Body of pancreas (tissue), 4 donors: ENCODE measurements at regions not wholly inside any gene's neighbourhood (a gene's known extent, or its start where the extent isn't known, plus 50 kb on each side); places are given as distances from the start of the nearest gene placed in this dataset.

Source experiments
- ATAC-seq: fragments of 150-250 bp; one replicate; pipeline ENCODE4 v1.9.1; 2016
- DNase-seq, 4 donors: peaks; one replicate each; pipeline ENCODE4 v3.0.0-alpha.2; 2019
- H3K27ac ChIP-seq, 4 donors: fragments of 200-600 bp; sonication (generic); 1 replicate in 3 of 4; 2 replicates in 1 of 4; pipeline versions ENCODE4 v1.5.1 to v1.6.1; 2016 to 2019; ENCODE audit warnings: mild to moderate bottlenecking in 1 of 4, mixed read lengths in 1 of 4, moderate library complexity in 1 of 4
- H3K27me3 ChIP-seq, 2 donors: fragments of 200-600 bp; sonication (generic); one replicate each; pipeline ENCODE4 v1.6.0; 2016; ENCODE audit warnings: mild to moderate bottlenecking in 1 of 2
- H3K36me3 ChIP-seq, 2 donors: fragments of 200-600 bp; sonication (generic); replicated peaks in 1 of 2; 2 replicates each; pipeline ENCODE4 v1.5.1; 2016; ENCODE audit warnings: low read depth in 2 of 2; ENCODE audit not compliant: insufficient read depth in 1 of 2
- H3K4me1 ChIP-seq: fragments of 200-600 bp; sonication (generic); one replicate; pipeline ENCODE4 v1.6.0; 2016
- H3K4me3 ChIP-seq, 2 donors: fragments of 200-600 bp; sonication (generic); 1 replicate in 1 of 2; 2 replicates in 1 of 2; pipeline ENCODE4 v1.5.1; 2016 to 2019
- H3K9me3 ChIP-seq, 3 donors: fragments of 200-600 bp; sonication (generic); 1 replicate in 2 of 3; 2 replicates in 1 of 3; pipeline ENCODE4 v1.5.1; 2016
- POLR2A ChIP-seq, 3 donors: fragments of 450-650 bp; IDR thresholded peaks; one replicate each; pipeline ENCODE4 v1.6.1; 2016; ENCODE audit warnings: antibody characterized with exemption in 3 of 3, mild to moderate bottlenecking in 2 of 3
- WGBS, 2 donors: methylation state at CpG; one replicate each; pipeline ENCODE4 v1.1.5; 2017; 5-methylcytosine and 5-hydroxymethylcytosine counted together
- intact Hi-C: fragments of 100-400 bp; cut with DNase I; formaldehyde crosslinking; loops from one replicate; pipeline ENCODE4 v1.15.1; 2023
- TF ChIP-seq, protein P1 (sequence below), 7 experiments: fragments of 450-650 bp in 4 of 7; fragments of 200-600 bp in 3 of 7; sonication (generic) in 3 of 7; IDR thresholded peaks; one replicate each; pipeline ENCODE4 v1.5.1; 2016 to 2019; ENCODE audit warnings: antibody characterized with exemption in 7 of 7

DNA sequence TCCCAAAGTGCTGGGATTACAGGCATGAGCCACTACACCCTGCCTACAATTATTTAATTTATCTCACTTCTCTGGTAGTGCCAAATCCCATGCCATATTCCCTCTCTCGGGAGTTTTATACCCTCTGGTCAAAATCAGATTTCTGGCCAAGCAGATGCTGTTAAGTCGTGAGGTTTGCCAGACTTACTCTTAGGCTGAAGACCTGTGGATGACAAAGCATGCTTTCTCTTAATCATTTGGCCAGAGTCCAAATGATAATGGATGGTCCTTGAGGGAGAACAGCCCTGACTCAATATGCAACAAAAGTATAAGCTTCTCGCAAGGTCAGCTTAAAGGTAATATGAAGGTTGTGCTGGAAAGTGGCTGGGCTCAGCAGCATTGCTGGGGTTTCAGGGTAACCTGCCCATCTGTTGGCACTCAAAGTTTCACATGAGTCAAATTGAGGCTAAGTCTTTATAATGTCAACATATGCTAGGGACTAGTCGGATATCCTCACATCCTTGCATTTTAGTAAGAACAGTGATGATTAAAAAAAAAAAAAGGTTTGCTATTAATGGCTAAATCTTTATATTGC lies 280.1 kb downstream of the KIF4B start:
- no peaks in the 10 kb centered on the region for H3K27me3 ChIP-seq
- no peak overlapping the region for H3K27ac ChIP-seq
- DNase-seq = no peak
- H3K9me3 ChIP-seq = no peaks in the 10 kb centered on the region
- WGBS, 2 donors = 60% methylated on average over 4 of the region's 4 CpGs
- H3K4me3 ChIP-seq = no peak overlapping the region
- H3K36me3 ChIP-seq = no peaks in the 10 kb centered on the region
- no peak for ATAC-seq
- H3K4me1 ChIP-seq = no peaks in the 10 kb centered on the region
- intact Hi-C loops = no loop called here
- TF ChIP-seq, protein P1, sequence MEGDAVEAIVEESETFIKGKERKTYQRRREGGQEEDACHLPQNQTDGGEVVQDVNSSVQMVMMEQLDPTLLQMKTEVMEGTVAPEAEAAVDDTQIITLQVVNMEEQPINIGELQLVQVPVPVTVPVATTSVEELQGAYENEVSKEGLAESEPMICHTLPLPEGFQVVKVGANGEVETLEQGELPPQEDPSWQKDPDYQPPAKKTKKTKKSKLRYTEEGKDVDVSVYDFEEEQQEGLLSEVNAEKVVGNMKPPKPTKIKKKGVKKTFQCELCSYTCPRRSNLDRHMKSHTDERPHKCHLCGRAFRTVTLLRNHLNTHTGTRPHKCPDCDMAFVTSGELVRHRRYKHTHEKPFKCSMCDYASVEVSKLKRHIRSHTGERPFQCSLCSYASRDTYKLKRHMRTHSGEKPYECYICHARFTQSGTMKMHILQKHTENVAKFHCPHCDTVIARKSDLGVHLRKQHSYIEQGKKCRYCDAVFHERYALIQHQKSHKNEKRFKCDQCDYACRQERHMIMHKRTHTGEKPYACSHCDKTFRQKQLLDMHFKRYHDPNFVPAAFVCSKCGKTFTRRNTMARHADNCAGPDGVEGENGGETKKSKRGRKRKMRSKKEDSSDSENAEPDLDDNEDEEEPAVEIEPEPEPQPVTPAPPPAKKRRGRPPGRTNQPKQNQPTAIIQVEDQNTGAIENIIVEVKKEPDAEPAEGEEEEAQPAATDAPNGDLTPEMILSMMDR (IDR thresholded peaks at IDR 0.05) = no peak
- TF ChIP-seq POLR2A (IDR thresholded peaks at IDR 0.05) = no peak

DNA sequence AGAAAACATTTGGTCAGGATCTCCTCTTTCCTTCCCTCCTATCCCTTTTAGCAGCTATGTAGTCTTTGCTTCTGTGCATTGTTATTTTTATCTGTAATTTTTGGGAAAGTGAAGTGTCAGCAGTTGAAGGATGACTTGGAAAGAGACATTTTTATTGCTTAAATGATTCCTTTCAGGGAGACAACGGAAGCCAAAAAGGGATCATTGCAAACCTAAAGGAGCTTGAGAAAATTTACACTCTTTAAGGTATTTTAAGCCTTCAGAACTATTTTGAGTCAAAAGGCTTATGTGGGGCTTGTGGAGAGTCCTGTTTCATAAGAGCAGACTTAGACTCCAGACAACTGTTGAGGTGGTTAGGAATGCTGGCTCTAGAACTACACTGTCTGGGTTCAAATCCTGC lies 281.6 kb downstream of the KIF4B start:
- WGBS, 2 donors = 29 to 33% methylated on average over 1 of the region's 1 CpG
- DNase-seq (no peak), ATAC-seq (no peak)
- Histone ChIP-seq H3K36me3 (no peaks in the 10 kb centered on the region), H3K27me3 (no peaks in the 10 kb centered on the region), H3K4me1 (no peaks in the 10 kb centered on the region), H3K9me3 (no peaks in the 10 kb centered on the region), H3K27ac (no peak overlapping the region), H3K4me3 (no peak overlapping the region)
- intact Hi-C loops = no loop called here
- no peak for TF ChIP-seq POLR2A (IDR thresholded peaks at IDR 0.05)

DNA sequence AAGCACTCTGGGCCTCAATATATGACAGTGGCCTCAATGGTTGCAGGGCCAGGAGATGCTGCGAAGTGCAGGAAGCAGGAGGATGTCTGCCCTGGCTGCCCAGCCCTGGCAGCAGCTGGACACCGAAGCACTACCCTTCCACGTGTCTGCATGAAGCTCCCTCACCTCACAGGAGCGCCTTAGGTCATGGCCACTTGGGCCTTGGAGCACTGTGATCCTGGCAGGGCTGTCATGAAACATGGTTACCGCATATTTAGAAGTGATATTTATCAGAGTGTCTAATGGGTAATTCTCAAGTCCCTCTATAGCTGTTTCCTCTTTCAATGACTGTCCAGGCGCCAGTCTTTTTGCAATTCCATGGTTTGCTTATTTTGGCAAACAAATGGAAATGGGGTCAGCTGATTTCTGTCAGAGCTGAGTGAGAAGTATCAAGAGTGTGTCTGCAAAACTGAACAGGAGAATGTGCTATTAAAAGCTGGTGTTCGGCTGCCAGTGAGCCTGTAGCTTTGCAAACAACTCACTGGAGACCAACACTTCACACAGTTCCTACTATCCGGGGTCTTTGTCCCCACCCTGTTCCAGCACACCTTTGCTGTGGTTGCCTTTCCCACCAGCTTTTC lies 285.9 kb downstream of the KIF4B start:
- intact Hi-C loops = no loop called here
- Histone ChIP-seq H3K4me1 (no peaks in the 10 kb centered on the region), H3K27ac (no peak overlapping the region), H3K4me3 (no peak overlapping the region), H3K36me3 (no peaks in the 10 kb centered on the region), H3K27me3 (no peaks in the 10 kb centered on the region), H3K9me3 (no peaks in the 10 kb centered on the region)
- DNase-seq (no peak), ATAC-seq (no peak)
- no peak for TF ChIP-seq POLR2A (IDR thresholded peaks at IDR 0.05)
- TF ChIP-seq, protein P1 (IDR thresholded peaks at IDR 0.05) = no peak
- WGBS, 2 donors = 59 to 74% methylated on average over 8 of the region's 8 CpGs

DNA sequence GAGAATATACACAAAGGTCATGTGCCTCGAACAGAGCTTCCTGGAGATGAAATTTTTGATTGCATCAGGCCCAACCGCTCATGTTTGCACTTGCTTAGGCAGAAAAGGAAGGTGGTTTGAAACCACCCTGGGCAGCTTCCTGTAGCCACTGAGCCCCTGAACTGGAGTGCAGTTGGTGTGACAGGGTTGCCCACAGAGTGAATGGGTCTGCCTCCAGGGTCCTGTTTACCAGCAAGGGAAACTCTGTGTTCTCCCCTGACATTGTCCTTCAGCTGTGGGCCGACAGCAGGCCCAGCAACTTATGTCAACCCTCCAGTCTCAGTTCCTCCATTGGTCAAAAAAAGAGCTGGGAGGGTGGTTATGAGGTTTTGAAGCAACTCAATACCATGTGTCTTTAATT lies 289.6 kb downstream of the KIF4B start:
- no peak for DNase-seq
- 30 to 37% methylated on average over 2 to 3 of the region's 3 CpGs for WGBS, 2 donors
- H3K36me3 ChIP-seq = no peaks in the 10 kb centered on the region
- H3K4me3 ChIP-seq = no peak overlapping the region
- ATAC-seq = no peak
- no peaks in the 10 kb centered on the region for H3K9me3 ChIP-seq
- intact Hi-C loops = no loop called here
- no peak overlapping the region for H3K27ac ChIP-seq
- TF ChIP-seq, protein P1 (IDR thresholded peaks at IDR 0.05) = no peak
- TF ChIP-seq POLR2A (IDR thresholded peaks at IDR 0.05) = no peak
- no peaks in the 10 kb centered on the region for H3K27me3 ChIP-seq
- no peaks in the 10 kb centered on the region for H3K4me1 ChIP-seq

DNA sequence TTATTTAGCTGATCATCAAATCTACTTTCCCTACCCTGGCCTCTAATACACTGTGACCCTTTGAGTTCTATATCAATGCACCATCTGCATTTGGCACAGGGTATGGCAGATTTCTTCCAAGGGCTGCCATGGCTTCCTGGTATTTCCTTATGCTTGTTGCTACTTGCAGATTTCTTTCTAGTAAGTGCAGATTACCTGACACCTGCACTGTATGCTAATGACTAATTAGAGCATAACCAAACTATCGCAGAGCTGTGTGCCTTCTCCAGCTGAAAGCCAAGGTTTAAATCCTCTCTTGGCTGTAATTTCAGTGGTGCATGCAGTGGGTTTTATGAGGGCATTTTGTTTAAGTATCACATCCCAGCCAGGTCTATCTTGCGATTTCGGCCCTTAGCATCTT lies 293.7 kb downstream of the KIF4B start:
- H3K4me1 ChIP-seq = no peaks in the 10 kb centered on the region
- H3K27me3 ChIP-seq = no peaks in the 10 kb centered on the region

More for the DNA sequence above, 293.7 kb downstream of the KIF4B start:
- Histone ChIP-seq H3K27ac (no peak overlapping the region), H3K36me3 (no peaks in the 10 kb centered on the region), H3K9me3 (no peaks in the 10 kb centered on the region), H3K4me3 (no peak overlapping the region)
- intact Hi-C loops = no loop called here
- DNase-seq = no peak
- WGBS, 2 donors = 79 to 83% methylated on average over 3 of the region's 3 CpGs
- ATAC-seq = no peak
- TF ChIP-seq, protein P1 (IDR thresholded peaks at IDR 0.05) = no peak
- TF ChIP-seq POLR2A (IDR thresholded peaks at IDR 0.05) = no peak
